ENCODE measurements at regions not wholly inside any gene's neighbourhood (a gene's known extent, or its start where the extent isn't known, plus 50 kb on each side); places are given as distances from the start of the nearest gene placed in this dataset.
"Not testable (repeated sequence)": the region's sequence is repeated elsewhere in the genome, so short reads cannot be mapped to it uniquely, and the experiment has no call there.

DNA sequence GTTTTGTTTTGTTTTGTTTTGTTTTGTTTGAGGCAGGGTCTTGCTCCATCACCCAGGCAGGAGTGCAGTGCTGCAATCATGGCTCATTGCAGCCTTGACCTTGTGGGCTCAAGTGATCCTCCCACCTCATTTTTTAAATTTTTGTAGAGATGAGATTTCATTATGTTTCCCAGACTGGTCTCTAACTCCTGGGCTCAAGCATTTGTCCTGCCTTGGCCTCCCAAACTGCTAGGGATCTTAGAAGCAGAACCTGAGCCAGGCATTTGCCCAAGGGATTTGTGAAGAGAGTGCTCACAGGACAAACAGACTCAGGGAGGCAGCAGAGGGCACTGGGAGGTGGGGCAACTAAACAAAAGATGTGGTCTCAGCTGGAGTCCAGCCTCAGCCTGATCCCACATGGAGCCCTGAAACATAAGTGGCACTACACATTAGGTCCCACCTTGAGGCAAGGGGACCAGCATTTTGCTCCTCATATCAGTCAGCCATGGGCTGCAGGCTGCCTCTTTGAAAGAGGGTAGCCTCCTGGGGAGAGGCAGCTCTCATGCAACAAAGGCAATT lies 86.2 kb upstream of the CMKLR1 start:
- DNase-seq (ENCODE audit: low read depth), result no peak
- TF ChIP-seq CTCF (IDR thresholded peaks at IDR 0.05; ENCODE audit: insufficient read depth, low read length), result no peak
- H3K4me3 ChIP-seq (ENCODE audit: low read depth, low read length), result no peak overlapping the region

GRCh38 chr12:108424816-108425215 lies 85.7 kb upstream of the CMKLR1 start:
- no peak for TF ChIP-seq CTCF (IDR thresholded peaks at IDR 0.05; ENCODE audit: insufficient read depth, low read length)
- no peak overlapping the region for H3K4me3 ChIP-seq (ENCODE audit: low read depth, low read length)
- DNase-seq (ENCODE audit: low read depth), result no peak

- DNase-seq (ENCODE audit: low read depth), result no peak
- no peak for TF ChIP-seq CTCF (IDR thresholded peaks at IDR 0.05; ENCODE audit: insufficient read depth, low read length)
- no peak overlapping the region for H3K4me3 ChIP-seq (ENCODE audit: low read depth, low read length)
Measured at GRCh38 chr12:108424026-108424425, 84.9 kb upstream of the CMKLR1 start.

DNA sequence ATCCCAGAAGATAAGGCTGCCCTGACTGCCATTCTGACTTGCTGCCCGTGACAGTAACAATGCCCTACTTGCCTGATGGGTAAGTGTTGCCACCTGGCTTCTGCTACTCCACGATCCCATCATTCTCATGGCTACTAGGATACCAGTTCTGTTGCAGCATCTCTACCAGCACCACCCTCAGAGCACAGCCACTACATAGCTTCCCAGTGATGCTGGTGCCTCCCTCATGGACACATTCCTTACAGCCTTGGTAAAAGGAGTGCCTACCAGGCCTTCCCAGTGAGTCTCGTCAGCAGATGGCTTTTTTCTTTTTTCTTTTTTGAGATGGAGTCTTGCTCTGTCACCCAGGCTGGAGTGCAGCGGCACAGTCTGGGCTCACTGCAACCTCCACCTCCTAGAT lies 84.4 kb upstream of the CMKLR1 start:
- H3K4me3 ChIP-seq (ENCODE audit: low read depth, low read length), result no peak overlapping the region
- TF ChIP-seq CTCF (IDR thresholded peaks at IDR 0.05; ENCODE audit: insufficient read depth, low read length), result no peak
- DNase-seq (ENCODE audit: low read depth), result no peak

DNA sequence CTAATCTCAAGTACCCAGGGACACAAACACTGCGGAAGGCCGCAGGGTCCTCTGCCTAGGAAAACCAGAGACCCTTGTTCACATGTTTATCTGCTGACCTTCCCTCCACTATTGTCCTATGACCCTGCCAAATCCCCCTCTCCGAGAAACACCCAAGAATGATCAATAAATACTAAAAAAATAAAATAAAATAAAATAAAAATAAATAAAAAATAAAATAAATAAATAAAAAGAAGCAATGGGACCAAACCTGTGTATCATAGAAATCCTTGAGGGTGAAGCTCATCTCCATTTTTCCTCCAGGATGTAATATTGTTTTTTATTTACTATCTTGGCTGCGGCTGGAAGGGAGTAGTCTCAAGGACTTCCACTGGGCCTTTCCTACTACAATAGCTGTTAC lies 82.0 kb upstream of the CMKLR1 start:
- not testable (repeated sequence) for H3K4me3 ChIP-seq (ENCODE audit: low read depth, low read length); DNase-seq (ENCODE audit: low read depth)

- not testable (repeated sequence) for H3K4me3 ChIP-seq (ENCODE audit: low read depth, low read length)
Measured at GRCh38 chr12:108420421-108420820, 81.3 kb upstream of the CMKLR1 start.

GRCh38 chr12:108419949-108420348 lies 80.8 kb upstream of the CMKLR1 start:
- no peak for TF ChIP-seq CTCF (IDR thresholded peaks at IDR 0.05; ENCODE audit: insufficient read depth, low read length)
- DNase-seq (ENCODE audit: low read depth), result no peak
- no peak overlapping the region for H3K4me3 ChIP-seq (ENCODE audit: low read depth, low read length)

More at GRCh38 chr12:108420421-108420820, 81.3 kb upstream of the CMKLR1 start:
- not testable (repeated sequence) for DNase-seq (ENCODE audit: low read depth)

DNA sequence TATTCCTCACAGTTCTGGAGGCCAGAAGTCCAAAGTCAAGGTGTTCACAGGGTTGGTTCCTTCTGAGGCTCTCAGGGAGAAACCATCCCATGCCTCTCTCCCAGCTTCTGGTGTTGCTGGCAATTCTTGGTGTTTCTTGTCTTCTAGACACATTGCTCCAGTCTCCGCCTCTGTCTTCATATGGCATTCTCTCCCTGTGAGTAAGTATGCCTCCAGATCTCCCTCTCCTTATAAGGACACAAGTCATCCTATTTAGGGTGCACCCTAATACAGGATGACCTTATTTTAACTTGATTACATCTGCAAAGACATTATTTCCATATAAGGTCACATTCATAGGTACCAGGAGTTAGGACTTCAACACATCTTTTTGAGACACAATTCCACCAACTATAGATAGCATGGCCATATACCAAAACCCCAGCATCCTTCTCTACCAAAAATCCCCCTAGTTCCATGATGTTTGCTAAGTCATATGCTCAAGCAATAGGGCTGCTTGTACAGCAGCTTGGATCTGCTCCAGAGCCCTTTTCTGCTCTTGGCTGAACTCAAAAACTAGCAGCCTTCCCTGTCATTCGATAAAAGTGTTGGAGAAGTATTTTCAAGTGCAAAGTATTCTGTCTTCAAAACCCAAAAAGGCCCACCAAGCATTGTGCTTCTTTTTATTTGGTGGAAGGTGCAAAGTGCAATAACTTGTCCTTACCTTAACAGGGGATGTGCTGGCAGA lies 79.2 kb upstream of the CMKLR1 start:
- no peak for TF ChIP-seq CTCF (IDR thresholded peaks at IDR 0.05; ENCODE audit: insufficient read depth, low read length)
- no peak for DNase-seq (ENCODE audit: low read depth)
- H3K4me3 ChIP-seq (ENCODE audit: low read depth, low read length), result no peak overlapping the region
